Prostate gland (tissue), 2 donors: ENCODE measurements at regions not wholly inside any gene's neighbourhood (a gene's known extent, or its start where the extent isn't known, plus 50 kb on each side); places are given as distances from the start of the nearest gene placed in this dataset.

Experiments used
- CTCF ChIP-seq, 4 experiments: fragments of 200-600 bp in 2 of 4; fragments of 450-650 bp in 2 of 4; sonication (generic) in 2 of 4; IDR thresholded peaks; 1 replicate in 3 of 4; 2 replicates in 1 of 4; pipeline ENCODE4 v1.5.1; 2016 to 2019; ENCODE audit warnings: antibody characterized with exemption in 4 of 4, mild to moderate bottlenecking in 2 of 4, moderate library complexity in 2 of 4
- POLR2A ChIP-seq: fragments of 450-650 bp; IDR thresholded peaks from one replicate; pipeline ENCODE4 v1.6.1; 2016; ENCODE audit warnings: antibody characterized with exemption, mild to moderate bottlenecking
- POLR2AphosphoS5 ChIP-seq: sonication (generic); formaldehyde crosslinking; IDR thresholded peaks from one replicate; pipeline ENCODE4 v1.6.1; 2017; ENCODE audit warnings: antibody characterized with exemption

- no peak for TF ChIP-seq POLR2AphosphoS5
- no peak for TF ChIP-seq POLR2A
- TF ChIP-seq CTCF (IDR thresholded peaks at IDR 0.05) = no peak
Observed at GRCh38 chr9:117795271-117795670, 91.1 kb downstream of the TLR4 start.
